Activated CD4-positive, alpha-beta T cell treated with anti-CD3 and anti-CD28 coated beads for 4 hours (primary cell): ENCODE measurements at regions not wholly inside any gene's neighbourhood (a gene's known extent, or its start where the extent isn't known, plus 50 kb on each side); places are given as distances from the start of the nearest gene placed in this dataset.
"Not testable (repeated sequence)": the region's sequence is repeated elsewhere in the genome, so short reads cannot be mapped to it uniquely, and the experiment has no call there.

ENCODE experiments used
- DNase-seq, 2 donors: peaks; one replicate each; pipeline ENCODE4 v3.0.0-alpha.2; 2020

DNA sequence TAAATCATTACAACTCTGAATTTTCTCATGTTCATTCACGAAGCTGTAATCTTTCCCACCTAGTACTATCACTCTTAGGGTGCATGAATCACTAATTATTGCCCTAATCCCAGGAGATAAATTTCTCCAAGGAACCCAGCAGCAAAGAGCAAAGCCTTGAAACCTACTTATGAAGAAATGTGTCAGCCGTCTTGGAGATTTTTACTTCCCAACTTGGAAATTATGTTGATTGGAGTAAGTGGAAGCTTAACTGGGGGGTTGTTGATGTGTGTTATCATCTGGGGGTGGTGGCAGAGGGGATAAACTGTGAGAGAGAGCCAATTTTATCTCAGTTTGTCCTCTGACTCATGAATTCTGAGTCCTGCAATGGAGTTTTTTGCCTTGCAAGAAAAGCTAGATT is 440.5 kb upstream of the WWC1 start:
- DNase-seq: no peak

DNA sequence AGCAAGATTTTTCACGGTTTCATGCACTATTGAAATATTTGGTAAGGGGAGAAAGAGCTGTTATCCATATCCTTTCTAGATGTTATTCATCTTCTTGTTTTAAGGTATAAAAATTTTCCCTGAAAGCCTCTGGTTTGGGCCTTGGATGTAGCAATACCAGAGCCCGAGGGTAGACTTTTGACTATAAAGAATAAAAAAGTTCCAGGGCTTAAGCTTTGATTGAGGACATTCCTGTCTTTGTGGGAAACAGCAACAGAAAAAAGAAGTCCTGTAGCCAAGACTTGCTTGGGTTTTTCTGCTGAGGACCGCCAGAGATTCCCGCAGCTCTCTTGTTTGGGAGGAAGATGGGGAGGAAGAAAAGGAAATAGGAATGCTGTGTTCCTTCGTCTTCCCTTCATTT is 440.0 kb upstream of the WWC1 start:
- DNase-seq: no peak

DNA sequence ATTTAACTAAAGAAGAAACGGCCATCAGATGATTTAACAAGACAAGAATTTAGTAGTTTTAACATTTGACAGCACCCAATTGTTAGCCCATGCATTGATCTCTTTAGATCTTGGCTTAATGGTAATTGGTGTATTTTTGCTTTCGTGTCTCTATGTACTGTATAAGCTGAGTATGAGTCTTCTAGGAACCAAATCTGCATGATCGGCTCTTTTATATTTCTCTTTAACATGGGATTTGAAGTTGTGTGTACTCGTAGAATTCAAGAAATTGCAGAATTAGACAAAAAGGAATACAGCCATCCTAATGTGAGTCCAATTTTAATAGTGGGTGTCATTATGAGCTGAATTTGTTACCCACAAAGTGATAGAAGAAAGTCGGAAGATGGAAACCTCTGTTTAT is 438.9 kb upstream of the WWC1 start:
- DNase-seq: no peak

DNA sequence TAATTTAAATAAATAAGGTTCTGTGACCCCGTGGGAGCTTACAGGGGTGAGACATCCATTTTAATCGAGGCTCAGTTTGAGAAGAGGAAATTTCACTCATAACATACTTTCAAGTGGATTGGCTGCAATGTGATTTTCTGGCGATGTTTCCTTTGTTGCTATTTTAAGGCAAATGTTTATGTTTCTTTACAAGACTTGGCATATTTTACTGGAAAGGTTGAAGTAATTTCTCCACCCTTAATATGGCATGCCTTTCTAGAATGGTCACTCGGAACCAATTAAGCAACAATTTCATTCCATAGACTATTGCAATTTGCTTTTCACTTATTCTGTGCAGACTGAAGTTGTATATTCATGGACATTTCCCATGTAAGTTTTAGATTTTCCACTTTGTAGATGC is 438.0 kb upstream of the WWC1 start:
- no peak for DNase-seq

DNA sequence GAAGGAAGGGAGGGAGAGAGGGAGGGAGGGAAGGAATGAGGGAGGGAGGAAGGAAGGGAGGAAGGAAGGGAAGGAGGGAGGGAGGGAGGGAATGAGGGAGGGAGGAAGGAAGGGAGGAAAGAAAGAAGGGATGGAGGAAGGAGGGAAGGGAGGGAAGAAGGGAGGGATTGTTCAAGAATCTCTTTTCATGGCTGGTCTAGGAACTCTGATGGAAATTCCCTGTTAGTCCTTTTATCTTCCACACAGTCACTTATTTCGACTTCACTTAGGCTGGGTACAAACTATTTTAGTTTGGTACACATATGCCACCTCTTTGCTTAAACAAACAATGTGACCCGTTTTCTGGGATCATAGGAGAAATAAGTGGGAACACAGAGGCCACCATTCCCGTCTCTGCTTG is 435.6 kb upstream of the WWC1 start:
- DNase-seq: no peak

DNA sequence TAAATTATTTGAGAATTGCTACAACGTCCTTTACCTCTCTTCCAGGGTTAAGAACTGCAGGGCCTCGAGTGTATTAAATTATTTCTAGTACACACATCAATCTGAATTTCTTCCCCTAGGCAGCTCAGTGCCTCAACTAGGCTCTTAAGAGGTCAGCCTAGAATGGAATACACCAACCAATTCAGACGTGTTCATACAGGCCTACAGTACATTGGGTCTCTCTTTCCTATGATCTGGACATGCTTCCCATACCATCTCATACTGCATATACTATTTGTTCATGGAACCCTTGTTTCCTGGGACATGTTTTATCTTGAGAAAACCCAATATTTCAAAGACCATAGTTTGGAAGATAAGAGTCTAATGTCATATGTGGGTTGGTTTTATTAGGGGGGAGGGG is 434.1 kb upstream of the WWC1 start:
- DNase-seq: no peak

DNA sequence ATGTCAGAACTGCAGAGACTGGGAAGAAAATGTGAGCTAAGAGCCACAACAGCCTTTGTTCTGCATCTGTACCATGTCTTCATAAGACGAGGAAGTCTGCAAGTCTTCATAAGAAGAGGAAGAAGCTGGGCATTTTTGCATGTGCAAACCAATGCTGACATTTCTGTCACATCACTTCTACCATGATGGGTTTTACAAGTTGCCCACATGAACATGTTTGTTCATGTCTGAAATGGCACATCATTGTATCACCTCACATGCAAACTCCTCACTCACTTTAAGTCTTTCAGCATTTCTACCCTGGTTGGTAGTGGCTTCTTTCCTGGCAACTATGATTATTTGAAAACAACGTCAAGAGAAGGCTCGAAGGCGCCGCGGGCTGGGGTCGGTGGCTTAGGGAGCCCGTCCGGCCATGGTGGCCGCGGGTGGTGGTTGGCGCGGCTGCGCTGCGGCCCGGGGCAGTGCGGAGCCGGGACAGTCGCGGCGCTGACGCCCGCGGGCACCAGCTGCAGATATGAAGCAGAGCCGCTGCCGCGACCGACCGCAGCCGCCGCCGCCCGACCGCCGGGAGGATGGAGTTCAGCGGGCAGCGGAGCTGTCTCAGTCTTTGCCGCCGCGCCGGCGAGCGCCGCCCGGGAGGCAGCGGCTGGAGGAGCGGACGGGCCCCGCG is 433.1 kb upstream of the WWC1 start:
- not testable (repeated sequence) for DNase-seq

DNA sequence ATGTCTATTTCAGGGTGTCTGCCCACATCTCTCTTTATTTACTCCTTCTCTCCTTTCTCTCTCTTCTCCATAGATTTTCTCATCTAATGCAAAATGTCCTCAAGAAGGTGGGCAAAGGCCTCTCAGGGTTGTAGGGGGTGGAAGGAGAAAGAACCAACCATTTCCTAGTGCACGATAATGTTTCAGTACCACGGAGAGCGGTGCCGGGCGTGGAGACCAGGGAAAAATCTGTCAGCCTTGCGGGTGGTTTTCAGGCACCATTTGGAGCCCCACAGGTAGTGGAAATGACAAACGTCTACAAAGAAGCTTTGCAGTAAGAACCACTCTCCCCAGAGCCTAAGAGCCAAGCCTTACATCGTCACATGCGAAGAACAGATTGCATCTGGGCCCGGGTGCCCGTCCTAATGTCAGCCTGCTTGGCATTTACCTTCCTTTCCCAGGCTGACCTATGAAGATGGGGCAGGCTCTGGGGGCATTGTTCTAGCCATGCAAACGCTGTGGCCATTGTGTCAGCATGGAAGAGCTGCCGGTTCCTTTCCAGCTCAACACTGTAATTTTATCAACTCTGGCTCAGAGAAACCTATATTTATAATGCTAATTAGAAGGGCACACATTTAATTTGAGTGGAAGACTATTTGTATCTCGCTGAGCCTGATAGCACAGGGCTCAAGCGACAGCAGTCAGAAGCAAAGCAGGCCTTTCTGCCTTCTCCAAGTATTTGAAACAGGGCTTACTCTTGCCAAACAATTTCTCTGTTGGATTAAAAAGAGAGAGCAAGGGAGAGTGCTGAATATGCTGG is 430.1 kb upstream of the WWC1 start:
- DNase-seq: no peak

DNA sequence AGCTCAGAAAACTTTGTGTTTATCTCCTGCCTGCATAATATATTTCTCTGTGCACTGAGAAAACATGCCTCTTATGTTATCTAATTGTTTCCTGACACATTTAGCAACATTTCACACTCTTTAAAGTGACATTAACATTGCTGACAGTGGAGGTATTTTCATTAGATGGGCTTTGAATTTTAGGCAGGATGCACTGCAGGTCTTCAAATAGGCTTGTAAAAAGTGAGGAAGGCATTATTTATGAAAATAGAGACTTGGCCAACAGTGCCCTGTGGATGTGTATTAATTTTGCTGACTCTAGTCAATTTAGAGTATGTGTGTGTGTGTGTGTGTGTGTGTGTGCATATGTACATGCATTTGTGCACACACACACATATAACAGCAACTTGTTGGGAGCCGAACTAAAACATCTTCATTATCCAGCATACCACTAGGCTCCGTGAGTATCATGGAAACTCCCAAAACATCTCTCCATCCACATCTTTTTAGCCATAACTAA is 429.5 kb upstream of the WWC1 start:
- no peak for DNase-seq

DNA sequence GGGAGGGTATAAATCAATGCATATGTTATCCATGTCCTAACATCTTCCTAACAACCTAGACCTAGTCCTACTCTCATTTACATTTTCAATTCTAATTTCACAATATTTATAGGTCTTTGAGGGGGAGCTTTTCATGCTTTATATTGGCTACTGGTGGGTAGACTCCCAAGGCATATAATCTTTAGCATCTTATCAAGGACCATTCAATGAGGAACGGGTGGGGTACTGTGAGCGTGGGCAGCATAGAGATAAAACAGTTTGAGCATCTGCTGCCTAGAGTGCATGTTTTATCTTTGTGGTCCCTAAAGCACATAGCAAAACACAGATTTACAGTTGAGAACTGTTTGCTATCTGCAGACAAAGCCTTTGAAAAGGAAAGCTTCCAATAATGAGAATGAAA is 427.6 kb upstream of the WWC1 start:
- DNase-seq: no peak

DNA sequence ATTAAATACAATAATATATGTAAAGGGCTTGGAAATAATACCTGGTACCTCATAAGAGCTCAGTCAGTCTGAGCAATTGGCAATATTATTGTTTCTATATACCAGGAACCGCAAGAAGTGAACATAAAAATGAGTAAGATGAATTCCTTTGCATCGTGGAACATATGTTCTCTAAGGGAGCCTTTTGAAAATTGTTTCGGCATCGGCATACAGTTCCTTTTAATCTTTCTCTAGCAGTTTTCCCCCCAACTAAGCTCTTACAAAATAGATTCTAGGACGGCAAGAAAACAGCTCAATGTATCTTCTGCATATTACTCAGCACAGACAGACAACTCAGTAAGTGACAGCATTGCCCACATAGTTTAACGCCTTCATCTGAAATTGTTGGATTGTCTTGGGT is 426.6 kb upstream of the WWC1 start:
- no peak for DNase-seq

DNA sequence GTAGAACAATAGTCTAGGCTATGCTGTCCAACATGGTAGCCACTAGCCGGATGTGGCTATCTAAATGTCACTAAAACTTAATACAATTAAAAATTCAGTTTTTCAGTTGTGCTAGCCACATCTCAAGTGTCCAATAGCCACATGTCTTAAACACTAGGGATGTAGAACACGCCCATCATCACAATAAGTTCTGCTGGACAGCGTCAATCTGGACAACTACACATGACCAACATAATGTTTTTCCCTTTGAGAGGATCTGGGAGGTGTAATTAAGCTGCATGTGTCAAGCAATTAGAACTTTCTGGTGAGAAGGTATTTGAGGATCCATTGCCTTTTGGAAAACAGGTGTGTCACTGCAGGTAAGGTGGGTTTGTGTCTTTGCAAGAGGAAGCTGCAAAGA is 424.6 kb upstream of the WWC1 start:
- DNase-seq: no peak

DNA sequence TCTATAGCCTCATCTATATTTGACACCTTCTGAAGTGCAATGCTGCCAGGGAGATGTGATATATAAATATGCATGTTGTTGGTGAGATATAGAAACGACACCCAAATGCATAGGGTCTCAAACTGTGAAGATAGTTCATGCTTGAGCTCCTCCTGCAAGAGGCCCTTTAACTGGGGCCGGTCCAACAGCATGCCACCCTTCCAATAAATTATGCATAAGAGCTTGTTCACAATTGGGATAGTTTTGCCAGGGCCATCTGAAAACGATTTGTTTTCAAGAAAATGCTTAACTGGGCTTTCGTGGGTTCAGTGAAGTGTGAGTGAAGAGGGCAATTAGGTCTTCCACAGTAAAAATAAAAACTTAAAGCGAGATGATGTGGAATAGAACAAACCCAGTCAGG is 424.2 kb upstream of the WWC1 start:
- DNase-seq: no peak

DNA sequence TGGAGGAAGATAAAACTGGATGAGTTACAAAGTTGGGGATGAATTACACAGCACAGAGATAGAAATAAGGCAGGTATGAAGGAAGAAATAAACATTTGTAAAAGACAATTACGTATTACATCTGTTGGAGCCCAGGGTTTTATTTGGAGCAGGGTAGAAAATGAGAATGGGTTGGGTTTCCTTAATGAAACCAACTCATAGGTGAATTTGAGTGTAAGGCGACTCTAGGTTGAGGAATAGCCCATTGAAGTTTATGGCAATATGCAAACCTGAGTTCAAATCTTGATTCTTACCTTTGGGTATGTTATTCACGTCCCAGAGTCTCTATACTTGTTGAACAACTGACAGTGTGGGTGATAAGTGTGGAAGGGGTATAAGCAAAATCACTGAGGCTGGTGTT is 422.3 kb upstream of the WWC1 start:
- DNase-seq: no peak

DNA sequence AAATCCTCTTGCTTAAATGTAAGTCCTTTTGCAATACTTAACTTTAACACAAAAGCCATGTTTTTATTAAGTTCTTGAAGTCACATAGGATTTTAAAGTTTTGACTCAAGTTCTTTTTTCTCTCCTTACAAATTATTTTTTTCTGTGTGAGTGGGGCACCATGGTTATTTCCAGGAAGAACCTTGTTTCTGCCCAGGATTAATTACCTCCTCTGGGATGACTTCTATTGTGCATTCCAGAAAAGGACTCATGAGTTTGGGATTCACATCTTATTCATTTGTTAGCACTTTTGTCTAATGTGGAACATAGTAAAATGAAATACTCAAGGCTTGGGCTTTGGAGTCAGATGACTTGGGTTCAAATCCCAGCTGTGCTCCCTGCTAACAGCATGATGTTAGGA is 421.4 kb upstream of the WWC1 start:
- DNase-seq: no peak

DNA sequence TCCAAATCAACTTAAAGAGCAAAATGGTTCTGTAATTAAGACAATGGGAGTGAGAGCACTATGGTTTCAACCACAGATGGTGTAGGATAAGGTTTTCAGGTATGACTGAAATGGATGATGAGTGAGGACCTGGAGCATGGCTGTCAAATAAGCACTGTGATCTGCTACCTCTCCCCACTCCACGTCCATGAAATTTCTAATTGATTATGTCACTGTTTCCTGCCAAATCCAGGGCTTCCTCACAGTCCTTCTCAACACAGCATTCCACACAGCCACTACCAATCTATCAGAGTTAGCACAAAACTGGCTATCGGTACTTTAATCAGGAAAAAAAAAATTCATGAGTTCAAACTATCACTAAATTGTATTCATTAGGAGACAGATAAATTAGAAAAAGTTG is 420.4 kb upstream of the WWC1 start:
- no peak for DNase-seq

DNA sequence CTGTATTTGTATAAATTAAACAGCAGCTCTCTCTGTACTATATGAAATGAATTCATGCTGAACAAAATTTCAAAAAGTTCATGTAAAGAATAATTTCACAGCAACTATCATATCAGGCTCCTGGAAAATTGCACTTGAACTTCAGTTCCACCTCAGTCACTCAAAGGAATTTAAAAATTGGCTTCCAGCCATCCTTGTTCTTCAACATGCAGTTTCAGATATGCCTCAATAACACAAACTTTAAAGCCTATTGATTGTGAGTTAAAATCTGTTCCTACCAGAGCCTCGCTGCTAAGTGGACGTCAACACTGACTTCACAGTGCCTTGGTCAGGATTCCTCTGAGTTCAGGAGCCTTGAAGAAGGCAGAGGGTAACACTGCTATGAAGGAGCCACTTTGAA is 418.7 kb upstream of the WWC1 start:
- DNase-seq: no peak

DNA sequence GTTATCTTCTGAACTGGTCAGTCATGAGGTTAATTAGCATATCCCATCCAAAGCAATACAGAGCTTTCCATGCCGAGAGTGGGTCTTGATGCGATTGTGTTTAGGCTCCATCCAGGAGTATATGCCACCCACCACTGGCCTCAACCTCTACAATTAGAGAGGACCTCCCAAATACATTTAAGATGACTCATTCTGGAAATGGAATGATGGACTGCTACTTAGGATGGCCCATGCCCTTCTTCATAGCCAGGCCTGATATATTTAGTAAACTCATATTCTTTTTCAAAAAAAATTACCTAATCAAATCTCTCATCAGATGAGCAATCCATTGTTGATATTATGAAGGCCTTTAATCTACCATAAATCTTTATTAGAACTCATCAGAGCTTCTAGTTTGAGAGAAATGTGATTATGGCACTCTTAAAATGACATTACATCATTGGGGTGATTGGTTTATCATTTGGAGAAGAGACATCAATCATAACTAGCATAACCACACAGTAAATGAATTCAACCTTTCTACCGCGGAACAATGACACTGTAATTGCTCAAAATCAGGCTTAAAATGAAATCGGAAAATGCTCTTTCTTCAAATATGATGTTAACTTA is 414.2 kb upstream of the WWC1 start:
- no peak for DNase-seq

DNA sequence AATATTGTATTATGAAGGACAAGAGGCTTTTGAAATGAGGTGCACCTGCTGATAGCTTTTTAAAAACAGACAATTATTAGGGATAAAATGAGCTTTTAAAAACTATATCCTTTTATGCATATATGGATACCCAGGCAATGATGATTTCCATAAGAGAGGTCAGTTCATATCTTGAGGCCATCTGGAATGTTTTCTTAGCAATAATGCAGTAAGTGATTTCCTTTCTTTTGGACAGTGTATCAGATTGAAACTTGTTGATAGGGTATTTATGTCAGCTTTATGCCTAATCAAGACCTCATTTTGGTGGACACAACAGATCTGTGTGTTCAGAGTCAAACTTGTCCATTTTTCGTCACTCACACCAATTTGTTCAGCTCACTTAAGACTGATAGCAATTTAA is 413.5 kb upstream of the WWC1 start:
- no peak for DNase-seq

DNA sequence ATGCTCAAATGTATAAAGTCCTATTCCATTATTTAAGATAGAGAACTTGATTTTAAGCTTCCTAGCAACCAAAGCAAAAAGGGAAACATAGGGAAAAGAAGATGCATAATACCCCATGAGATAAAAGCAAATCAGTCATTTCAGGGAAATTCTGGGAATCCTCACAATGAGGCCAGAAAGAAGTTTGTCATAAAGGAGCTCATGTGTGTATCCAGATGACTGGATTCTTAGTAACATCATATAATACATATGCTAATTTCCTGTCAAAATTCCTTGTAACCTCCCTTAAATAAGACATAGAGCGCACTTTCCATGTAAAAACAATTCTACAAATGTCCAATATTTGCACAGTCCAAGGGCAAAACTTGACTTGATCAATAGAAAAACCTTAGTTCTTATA is 411.0 kb upstream of the WWC1 start:
- no peak for DNase-seq

DNA sequence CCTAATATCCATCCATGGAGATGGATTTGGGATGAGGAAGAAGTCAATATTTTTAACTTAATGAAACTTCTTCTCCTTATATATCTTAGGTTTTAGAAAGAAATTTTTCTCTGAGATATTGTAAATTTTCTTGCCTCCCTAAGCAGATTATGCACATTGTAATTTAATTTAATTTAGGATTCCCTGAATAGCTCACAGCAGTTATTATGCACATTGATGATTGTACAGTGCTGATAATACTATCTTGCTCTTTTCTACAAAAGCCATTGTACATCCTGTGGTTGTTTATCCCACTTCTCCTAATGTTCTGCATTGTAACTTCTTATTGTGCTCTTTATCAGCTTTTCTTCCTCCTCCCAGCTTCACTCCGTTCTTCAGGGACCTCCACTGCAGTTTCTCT is 410.4 kb upstream of the WWC1 start:
- DNase-seq: no peak

DNA sequence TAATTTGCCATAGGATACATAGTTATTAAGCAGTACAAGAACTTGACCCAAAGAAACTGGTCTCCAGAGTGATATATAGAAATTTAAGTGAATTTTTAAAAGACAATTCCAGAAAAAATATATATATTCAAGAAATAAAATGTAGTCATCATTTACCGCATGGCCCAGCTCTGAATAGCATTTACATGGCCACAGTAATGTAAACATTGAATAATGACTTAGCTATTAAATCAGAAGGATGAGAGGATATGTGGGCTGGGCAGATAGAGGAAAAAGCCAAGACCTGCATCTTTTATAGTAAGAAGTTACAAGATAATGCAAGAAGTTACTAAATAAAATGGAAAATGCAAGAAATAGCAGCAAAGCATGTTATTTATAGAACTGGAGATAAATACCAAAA is 405.2 kb upstream of the WWC1 start:
- no peak for DNase-seq

DNA sequence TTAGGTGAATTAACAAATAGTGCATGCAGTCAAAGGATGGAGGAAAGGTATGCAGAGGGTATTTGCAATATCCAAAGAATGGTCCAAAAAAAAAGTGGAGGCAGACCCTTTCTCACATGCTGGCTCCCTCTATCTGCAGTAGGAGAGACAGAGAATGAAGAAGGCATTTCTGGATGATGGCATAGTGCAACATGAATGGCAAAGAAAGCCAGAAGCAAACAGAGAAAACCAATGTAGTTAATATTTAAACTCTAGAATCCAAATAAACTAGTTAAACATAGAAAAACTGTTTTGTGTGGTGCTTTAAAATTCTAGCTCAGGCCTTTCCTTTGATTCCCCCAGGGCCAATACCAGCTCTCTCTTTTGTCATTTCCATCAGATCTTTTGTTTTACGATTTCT is 403.1 kb upstream of the WWC1 start:
- DNase-seq: no peak

DNA sequence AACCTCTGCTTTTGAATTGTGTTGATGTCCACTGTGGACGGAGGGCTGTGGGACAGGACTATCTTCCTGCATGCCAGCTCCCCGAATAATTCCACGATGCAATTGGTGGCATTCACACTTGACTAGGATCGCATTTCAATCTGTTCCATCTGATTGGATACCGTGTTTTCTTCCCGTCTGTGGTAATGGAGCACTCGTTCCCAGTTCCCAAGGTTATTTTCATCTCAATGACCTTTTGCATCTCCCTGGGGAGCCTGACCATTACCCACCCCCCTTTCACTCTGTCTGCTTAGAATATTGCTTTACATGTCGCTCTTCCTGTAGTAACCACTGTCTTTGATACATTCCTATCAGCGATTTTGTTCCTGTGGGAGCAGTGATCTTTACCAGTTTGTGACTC is 402.2 kb upstream of the WWC1 start:
- no peak for DNase-seq
